ENCODE measurements at regions not wholly inside any gene's neighbourhood (a gene's known extent, or its start where the extent isn't known, plus 50 kb on each side); places are given as distances from the start of the nearest gene placed in this dataset.

DNA sequence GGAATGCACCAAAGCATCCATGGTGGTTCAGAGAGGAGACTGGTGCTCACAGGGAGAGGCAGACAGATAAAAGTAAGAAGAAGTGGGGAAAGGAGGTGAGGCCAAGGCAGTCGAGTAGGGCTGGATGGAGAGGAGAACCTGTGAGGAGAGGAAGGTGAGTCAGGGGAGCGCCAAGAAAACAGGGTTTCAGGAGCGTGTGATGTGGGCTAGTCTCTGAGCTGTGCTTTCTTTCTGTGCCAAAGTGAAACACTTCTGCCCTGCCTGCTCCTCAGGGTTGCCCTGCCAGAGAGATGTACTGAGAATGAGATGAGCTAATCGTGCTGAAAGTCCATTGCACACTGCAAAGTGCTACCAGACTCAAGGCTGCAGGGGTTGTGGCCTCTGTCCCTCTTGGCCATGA is 310.7 kb upstream of the CCL2 start:
- no peak for TF ChIP-seq EZH2 (IDR thresholded peaks at IDR 0.05; ENCODE audit: borderline replicate concordance, low read length)
- TF ChIP-seq, protein P1, sequence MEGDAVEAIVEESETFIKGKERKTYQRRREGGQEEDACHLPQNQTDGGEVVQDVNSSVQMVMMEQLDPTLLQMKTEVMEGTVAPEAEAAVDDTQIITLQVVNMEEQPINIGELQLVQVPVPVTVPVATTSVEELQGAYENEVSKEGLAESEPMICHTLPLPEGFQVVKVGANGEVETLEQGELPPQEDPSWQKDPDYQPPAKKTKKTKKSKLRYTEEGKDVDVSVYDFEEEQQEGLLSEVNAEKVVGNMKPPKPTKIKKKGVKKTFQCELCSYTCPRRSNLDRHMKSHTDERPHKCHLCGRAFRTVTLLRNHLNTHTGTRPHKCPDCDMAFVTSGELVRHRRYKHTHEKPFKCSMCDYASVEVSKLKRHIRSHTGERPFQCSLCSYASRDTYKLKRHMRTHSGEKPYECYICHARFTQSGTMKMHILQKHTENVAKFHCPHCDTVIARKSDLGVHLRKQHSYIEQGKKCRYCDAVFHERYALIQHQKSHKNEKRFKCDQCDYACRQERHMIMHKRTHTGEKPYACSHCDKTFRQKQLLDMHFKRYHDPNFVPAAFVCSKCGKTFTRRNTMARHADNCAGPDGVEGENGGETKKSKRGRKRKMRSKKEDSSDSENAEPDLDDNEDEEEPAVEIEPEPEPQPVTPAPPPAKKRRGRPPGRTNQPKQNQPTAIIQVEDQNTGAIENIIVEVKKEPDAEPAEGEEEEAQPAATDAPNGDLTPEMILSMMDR (IDR thresholded peaks at IDR 0.05; ENCODE audit: low read length): no peak
